K562 (cell line): ENCODE measurements at regions not wholly inside any gene's neighbourhood (a gene's known extent, or its start where the extent isn't known, plus 50 kb on each side); places are given as distances from the start of the nearest gene placed in this dataset.

ENCODE experiments used
- ATAC-seq: fragments of 200-7000 bp; cut with Tn5 transposase; 3 replicates; pipeline ENCODE4 v1.9.1; 2020; ENCODE audit warnings: moderate library complexity
- BruUV-seq: library from RNA; stranded (reverse); fragments of 400-500 nt; replicated peaks from 2 replicates; lab custom pipeline; 2021; lab: Mats Ljungman, UMichigan
- CTCF ChIA-PET: fragments of 300-600 bp; formaldehyde crosslinking; extraction: SDS; loops from one replicate; lab custom pipeline; 2021; ENCODE audit warnings: low intra/inter-chr PET ratio; lab: Yijun Ruan, JAX
- POLR2A ChIA-PET: fragments of 300-600, 350-650 bp; sonication (Branson Sonifier 250); formaldehyde crosslinking; extraction: SDS; loops from one replicate; lab custom pipeline; 2021; ENCODE audit warnings: antibody characterized with exemption, inconsistent platforms; lab: Yijun Ruan, JAX
- DNase-seq, 4 experiments: peaks; one replicate each; pipeline versions ENCODE4 v3.0.0 to v3.0.0-alpha.2; 2011 to 2018; ENCODE audit warnings: low spot score in 3 of 4, mixed read lengths in 3 of 4; ENCODE audit errors: extremely low read depth in 1 of 4
- FAIRE-seq: peaks from 2 replicates; lab custom pipeline; 2011; peaks lifted over from hg19 to GRCh38; lab: Jason Lieb, UNC
- H2AFZ ChIP-seq: 2 replicates; pipeline ENCODE4 v1.6.0; 2011; ENCODE audit warnings: low read depth, low read length, control low read depth, inconsistent platforms
- H3K27ac ChIP-seq: fragments of 200-600 bp; 3 replicates; pipeline ENCODE4 v1.8.0; 2011; ENCODE audit warnings: low read depth, mild to moderate bottlenecking, control low read depth, inconsistent platforms, low read length, moderate library complexity, mixed read lengths; ENCODE audit errors: extremely low read depth
- H3K27me3 ChIP-seq, 2 experiments: fragments of 300-600 bp in 1 of 2; 2 replicates in 1 of 2; 3 replicates in 1 of 2; pipeline versions ENCODE4 v1.6.0 to v1.8.0; 2011; ENCODE audit warnings: inconsistent platforms in 2 of 2, low read length in 2 of 2, mild to moderate bottlenecking in 1 of 2, mixed read lengths in 1 of 2, moderate library complexity in 1 of 2; ENCODE audit not compliant: control insufficient read depth in 2 of 2, insufficient read depth in 2 of 2
- H3K36me3 ChIP-seq: fragments of 300-600 bp; 3 replicates; pipeline ENCODE4 v1.8.0; 2011; ENCODE audit warnings: mild to moderate bottlenecking, low read length, inconsistent platforms; ENCODE audit not compliant: control insufficient read depth, insufficient read depth
- H3K4me1 ChIP-seq, 2 experiments: fragments of 200-600 bp in 1 of 2; replicated peaks in 1 of 2; 2 replicates in 1 of 2; 3 replicates in 1 of 2; pipeline versions ENCODE4 v1.5.1 to v1.8.0; 2011; ENCODE audit warnings: inconsistent platforms in 2 of 2, low read length in 2 of 2, mild to moderate bottlenecking in 1 of 2, mixed read lengths in 1 of 2, moderate library complexity in 1 of 2; ENCODE audit not compliant: control insufficient read depth in 2 of 2, insufficient read depth in 2 of 2
- H3K4me2 ChIP-seq: 2 replicates; pipeline ENCODE4 v1.6.1; 2011; ENCODE audit warnings: low read length, control low read depth, inconsistent platforms, mixed read lengths; ENCODE audit not compliant: insufficient read depth
- H3K4me3 ChIP-seq: fragments of 200-600 bp; sonication (generic), shearing (Covaris generic); 2 replicates; pipeline ENCODE4 v1.5.1; 2016; ENCODE audit warnings: control low read depth, inconsistent platforms
- H3K79me2 ChIP-seq: fragments of 200-600 bp; 3 replicates; pipeline ENCODE4 v1.8.0; 2011; ENCODE audit warnings: low read length, inconsistent platforms; ENCODE audit not compliant: control insufficient read depth, insufficient read depth
- H3K9ac ChIP-seq, 2 experiments: 2 replicates each; pipeline versions ENCODE4 v1.6.0 to v1.6.1; 2011; ENCODE audit warnings: low read depth in 2 of 2, low read length in 2 of 2, control low read depth in 1 of 2, inconsistent platforms in 1 of 2, mild to moderate bottlenecking in 1 of 2, mixed read lengths in 1 of 2; ENCODE audit not compliant: insufficient read depth in 1 of 2
- H3K9me1 ChIP-seq: one replicate; pipeline ENCODE4 v1.6.0; 2011; ENCODE audit warnings: inconsistent platforms, mild to moderate bottlenecking, low read length, moderate library complexity; ENCODE audit not compliant: control insufficient read depth, insufficient read depth
- H3K9me3 ChIP-seq: replicated peaks from 2 replicates; pipeline ENCODE4 v1.5.1; 2011; ENCODE audit warnings: low read depth, low read length, inconsistent platforms; ENCODE audit not compliant: control insufficient read depth, insufficient read depth
- H4K20me1 ChIP-seq: replicated peaks from 2 replicates; pipeline ENCODE4 v1.6.1; 2011; ENCODE audit warnings: low read length, inconsistent platforms, mixed read lengths; ENCODE audit not compliant: control insufficient read depth, insufficient read depth
- BCL6 ChIP-seq: fragments of 250-450 bp; sonication (Bioruptor Pico); IDR thresholded peaks from 2 replicates; pipeline ENCODE4 v1.4.0; 2020
- C11orf30 ChIP-seq: fragments of 450-650 bp; IDR thresholded peaks from 2 replicates; pipeline ENCODE4 v1.6.1; 2016; ENCODE audit warnings: low read depth, mild to moderate bottlenecking
- GATA2 ChIP-seq: sonication (generic); formaldehyde crosslinking; IDR thresholded peaks from 2 replicates; pipeline ENCODE4 v1.4.0; 2020; ENCODE audit warnings: mild to moderate bottlenecking, missing genetic modification reagents
- MCM2 ChIP-seq: fragments of 450-650 bp; IDR thresholded peaks from 2 replicates; pipeline ENCODE4 v1.6.1; 2017; ENCODE audit warnings: low read depth, mild to moderate bottlenecking
- MECOM ChIP-seq: fragments of 250-450 bp; sonication (Bioruptor Pico); IDR thresholded peaks from 2 replicates; pipeline ENCODE4 v1.8.0; 2022; ENCODE audit warnings: inconsistent platforms
- SUPT5H ChIP-seq: fragments of 450-650 bp; IDR thresholded peaks from 2 replicates; pipeline ENCODE4 v1.6.1; 2016
- YBX1 ChIP-seq: fragments of 450-650 bp; IDR thresholded peaks from 2 replicates; pipeline ENCODE4 v1.7.1; 2016; ENCODE audit warnings: mild to moderate bottlenecking
- ZNF239 ChIP-seq: fragments of 250-450 bp; sonication (Bioruptor Pico); IDR thresholded peaks from 2 replicates; pipeline ENCODE4 v1.4.0; 2020; ENCODE audit warnings: mild to moderate bottlenecking
- ZNF518B ChIP-seq: fragments of 250-450 bp; sonication (Bioruptor Pico); IDR thresholded peaks from 2 replicates; pipeline ENCODE4 v1.5.0; 2021; ENCODE audit warnings: mild to moderate bottlenecking, moderate library complexity
- WGBS: fragments of 100-300 bp; shearing (Covaris generic); methylation state at CpG from one replicate; pipeline ENCODE4 v1.1.6; 2016; ENCODE audit warnings: low coverage, mixed read lengths; ENCODE audit not compliant: insufficient coverage; ENCODE audit errors: missing lambda C conversion rate; 5-methylcytosine and 5-hydroxymethylcytosine counted together
- in situ Hi-C: fragments of 300-500 bp; cut with MboI; formaldehyde crosslinking; loops from 4 replicates; pipeline ENCODE4 v1.15.0; 2018; ENCODE audit warnings: inconsistent platforms, mixed read lengths
- intact Hi-C: fragments of 100-400 bp; cut with micrococcal nuclease; formaldehyde crosslinking; loops from 2 replicates; pipeline ENCODE4 v1.14.2; 2022
- TF ChIP-seq, protein P1 (sequence below), 2 experiments: fragments of 450-650 bp in 1 of 2; IDR thresholded peaks; 2 replicates each; pipeline ENCODE4 v1.6.1; 2011 to 2017; ENCODE audit warnings: low read depth in 2 of 2, antibody characterized with exemption in 1 of 2, borderline replicate concordance in 1 of 2, low read length in 1 of 2, mild to moderate bottlenecking in 1 of 2, mixed read lengths in 1 of 2; ENCODE audit not compliant: control insufficient read depth in 1 of 2

- DNase-seq: no peak
- H4K20me1 ChIP-seq: no peaks in the 10 kb centered on the region
- H3K4me1 ChIP-seq: no peaks in the 10 kb centered on the region
- no peaks in the 10 kb centered on the region for H3K79me2 ChIP-seq
- H3K27ac ChIP-seq: no peak overlapping the region
- in situ Hi-C loops: no loop called here
- H3K4me3 ChIP-seq: no peak overlapping the region
- intact Hi-C loops: no loop called here
- no peaks in the 10 kb centered on the region for H3K9me3 ChIP-seq
- TF ChIP-seq YBX1: no peak
- no peak for TF ChIP-seq MCM2
- TF ChIP-seq SUPT5H: no peak
- TF ChIP-seq ZNF239 (CRISPR knock-in tag): no peak
- no peak for TF ChIP-seq C11orf30
- BruUV-seq: no TSS peak
- ATAC-seq: no peak
- FAIRE-seq: no peak
- CTCF ChIA-PET: no interaction called here
- no peaks in the 10 kb centered on the region for H3K27me3 ChIP-seq
- no peak overlapping the region for H3K9ac ChIP-seq
- H3K4me2 ChIP-seq: no peak overlapping the region
- WGBS: 0% methylated on average over 3 of the region's 3 CpGs
- no peak overlapping the region for H2AFZ ChIP-seq
- H3K9me1 ChIP-seq: no peaks in the 10 kb centered on the region
- H3K36me3 ChIP-seq: no peaks in the 10 kb centered on the region
- POLR2A ChIA-PET: no interaction called here
These were observed 509.3 kb upstream of the LRRC7 start for GRCh38 chr1:69058454-69058853.

DNA sequence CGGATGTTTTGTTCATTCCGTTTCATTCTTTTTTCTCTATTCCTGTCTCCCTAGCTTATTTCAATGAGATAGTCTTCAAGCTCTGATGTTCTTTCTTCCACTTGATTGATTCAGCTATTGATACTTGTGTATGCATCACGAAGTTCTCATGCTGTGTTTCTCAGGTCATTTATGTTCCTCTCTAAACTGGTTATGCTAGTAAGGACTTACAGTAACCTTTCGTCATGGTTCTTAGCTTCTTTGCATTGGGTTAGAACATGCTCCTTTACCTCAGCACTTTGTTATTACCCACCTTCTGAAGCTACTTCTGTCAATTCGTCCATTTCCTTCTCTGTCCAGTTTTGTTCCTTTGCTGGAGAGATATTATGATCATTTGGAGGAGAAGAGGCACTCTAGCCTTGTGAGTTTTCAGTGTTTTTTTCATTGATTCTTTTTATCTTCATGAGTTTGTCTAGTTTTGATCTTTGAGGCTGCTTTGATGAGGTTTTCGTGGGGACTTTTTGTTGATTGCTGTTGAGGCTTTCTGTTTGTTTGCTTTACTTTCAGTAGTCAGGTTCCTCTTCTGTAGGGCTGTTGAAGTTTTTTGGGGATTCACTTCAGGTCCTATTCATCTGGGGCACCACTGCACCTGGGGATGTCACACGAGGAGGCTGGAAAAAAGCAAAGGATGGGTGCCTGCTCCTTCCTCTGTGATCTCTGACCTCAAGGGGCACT, 496.9 kb upstream of the LRRC7 start:
- H3K4me1 ChIP-seq: no peaks in the 10 kb centered on the region
- intact Hi-C loops (no loop called here), in situ Hi-C loops (no loop called here)
- H3K9ac ChIP-seq: no peak overlapping the region
- DNase-seq (no peak), FAIRE-seq (no peak), ATAC-seq (no peak)
- H3K27me3 ChIP-seq: no peaks in the 10 kb centered on the region
- no peak overlapping the region for H3K27ac ChIP-seq
- WGBS: 0% methylated on average over 7 of the region's 7 CpGs
- H3K79me2 ChIP-seq: no peaks in the 10 kb centered on the region
- H4K20me1 ChIP-seq: no peaks in the 10 kb centered on the region
- no peaks in the 10 kb centered on the region for H3K9me3 ChIP-seq
- H3K4me3 ChIP-seq: no peak overlapping the region
- no TSS peak for BruUV-seq
- POLR2A ChIA-PET: no interaction called here
- no peak overlapping the region for H3K4me2 ChIP-seq
- CTCF ChIA-PET: no interaction called here
- no peaks in the 10 kb centered on the region for H3K9me1 ChIP-seq
- no peak overlapping the region for H2AFZ ChIP-seq
- no peaks in the 10 kb centered on the region for H3K36me3 ChIP-seq
- TF ChIP-seq, protein P1, sequence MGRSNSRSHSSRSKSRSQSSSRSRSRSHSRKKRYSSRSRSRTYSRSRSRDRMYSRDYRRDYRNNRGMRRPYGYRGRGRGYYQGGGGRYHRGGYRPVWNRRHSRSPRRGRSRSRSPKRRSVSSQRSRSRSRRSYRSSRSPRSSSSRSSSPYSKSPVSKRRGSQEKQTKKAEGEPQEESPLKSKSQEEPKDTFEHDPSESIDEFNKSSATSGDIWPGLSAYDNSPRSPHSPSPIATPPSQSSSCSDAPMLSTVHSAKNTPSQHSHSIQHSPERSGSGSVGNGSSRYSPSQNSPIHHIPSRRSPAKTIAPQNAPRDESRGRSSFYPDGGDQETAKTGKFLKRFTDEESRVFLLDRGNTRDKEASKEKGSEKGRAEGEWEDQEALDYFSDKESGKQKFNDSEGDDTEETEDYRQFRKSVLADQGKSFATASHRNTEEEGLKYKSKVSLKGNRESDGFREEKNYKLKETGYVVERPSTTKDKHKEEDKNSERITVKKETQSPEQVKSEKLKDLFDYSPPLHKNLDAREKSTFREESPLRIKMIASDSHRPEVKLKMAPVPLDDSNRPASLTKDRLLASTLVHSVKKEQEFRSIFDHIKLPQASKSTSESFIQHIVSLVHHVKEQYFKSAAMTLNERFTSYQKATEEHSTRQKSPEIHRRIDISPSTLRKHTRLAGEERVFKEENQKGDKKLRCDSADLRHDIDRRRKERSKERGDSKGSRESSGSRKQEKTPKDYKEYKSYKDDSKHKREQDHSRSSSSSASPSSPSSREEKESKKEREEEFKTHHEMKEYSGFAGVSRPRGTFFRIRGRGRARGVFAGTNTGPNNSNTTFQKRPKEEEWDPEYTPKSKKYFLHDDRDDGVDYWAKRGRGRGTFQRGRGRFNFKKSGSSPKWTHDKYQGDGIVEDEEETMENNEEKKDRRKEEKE (IDR thresholded peaks at IDR 0.05; ENCODE audit: borderline replicate concordance in 1 of 2, control insufficient read depth in 1 of 2, low read depth in 2 of 2, low read length in 1 of 2): no peak
- TF ChIP-seq MECOM (CRISPR knock-in tag) (no peak), ZNF518B (CRISPR knock-in tag) (no peak), BCL6 (CRISPR knock-in tag) (no peak), GATA2 (CRISPR knock-in tag) (no peak)
